GM03348 (cell line): ENCODE measurements at regions not wholly inside any gene's neighbourhood (a gene's known extent, or its start where the extent isn't known, plus 50 kb on each side); places are given as distances from the start of the nearest gene placed in this dataset.

Source experiments
- DNase-seq: peaks from one replicate; pipeline ENCODE4 v3.0.0; 2012; ENCODE audit warnings: low spot score

GRCh38 chr3:76694063-76694462, 345.8 kb upstream of the ROBO2 start:
- no peak for DNase-seq

- DNase-seq: no peak
Observed at GRCh38 chr3:76698136-76698706, 341.7 kb upstream of the ROBO2 start.

- no peak for DNase-seq
Observed at GRCh38 chr3:76699846-76700245, 340.1 kb upstream of the ROBO2 start.

- no peak for DNase-seq
Observed at GRCh38 chr3:76700323-76700722, 339.6 kb upstream of the ROBO2 start.

- DNase-seq: no peak
Observed at GRCh38 chr3:76702676-76703075, 337.2 kb upstream of the ROBO2 start.

- DNase-seq: no peak
Observed at GRCh38 chr3:76715426-76715825, 324.5 kb upstream of the ROBO2 start.

GRCh38 chr3:76723366-76723765, 316.5 kb upstream of the ROBO2 start:
- DNase-seq: no peak

GRCh38 chr3:76724075-76724474, 315.8 kb upstream of the ROBO2 start:
- no peak for DNase-seq

GRCh38 chr3:76724706-76725105, 315.2 kb upstream of the ROBO2 start:
- DNase-seq: no peak

GRCh38 chr3:76726034-76726433, 313.9 kb upstream of the ROBO2 start:
- no peak for DNase-seq

- no peak for DNase-seq
Observed at GRCh38 chr3:76728426-76728825, 311.5 kb upstream of the ROBO2 start.

- DNase-seq: no peak
Observed at GRCh38 chr3:76731471-76731870, 308.4 kb upstream of the ROBO2 start.

GRCh38 chr3:76733073-76733759, 306.7 kb upstream of the ROBO2 start:
- no peak for DNase-seq

GRCh38 chr3:76735152-76735551, 304.7 kb upstream of the ROBO2 start:
- no peak for DNase-seq

- no peak for DNase-seq
Observed at GRCh38 chr3:76753599-76753998, 286.3 kb upstream of the ROBO2 start.

GRCh38 chr3:76754247-76754646, 285.7 kb upstream of the ROBO2 start:
- no peak for DNase-seq

GRCh38 chr3:76756577-76756976, 283.3 kb upstream of the ROBO2 start:
- DNase-seq: no peak

GRCh38 chr3:76760336-76760735, 279.6 kb upstream of the ROBO2 start:
- DNase-seq: no peak

GRCh38 chr3:76765511-76765910, 274.4 kb upstream of the ROBO2 start:
- no peak for DNase-seq

GRCh38 chr3:76768912-76769311, 271.0 kb upstream of the ROBO2 start:
- no peak for DNase-seq

GRCh38 chr3:76776927-76777326, 263.0 kb upstream of the ROBO2 start:
- DNase-seq: no peak

- no peak for DNase-seq
Observed at GRCh38 chr3:76788206-76788605, 251.7 kb upstream of the ROBO2 start.

GRCh38 chr3:76789237-76789636, 250.7 kb upstream of the ROBO2 start:
- no peak for DNase-seq

GRCh38 chr3:76811418-76811817, 228.5 kb upstream of the ROBO2 start:
- DNase-seq: no peak
